ENCODE measurements at regions not wholly inside any gene's neighbourhood (a gene's known extent, or its start where the extent isn't known, plus 50 kb on each side); places are given as distances from the start of the nearest gene placed in this dataset.

DNA sequence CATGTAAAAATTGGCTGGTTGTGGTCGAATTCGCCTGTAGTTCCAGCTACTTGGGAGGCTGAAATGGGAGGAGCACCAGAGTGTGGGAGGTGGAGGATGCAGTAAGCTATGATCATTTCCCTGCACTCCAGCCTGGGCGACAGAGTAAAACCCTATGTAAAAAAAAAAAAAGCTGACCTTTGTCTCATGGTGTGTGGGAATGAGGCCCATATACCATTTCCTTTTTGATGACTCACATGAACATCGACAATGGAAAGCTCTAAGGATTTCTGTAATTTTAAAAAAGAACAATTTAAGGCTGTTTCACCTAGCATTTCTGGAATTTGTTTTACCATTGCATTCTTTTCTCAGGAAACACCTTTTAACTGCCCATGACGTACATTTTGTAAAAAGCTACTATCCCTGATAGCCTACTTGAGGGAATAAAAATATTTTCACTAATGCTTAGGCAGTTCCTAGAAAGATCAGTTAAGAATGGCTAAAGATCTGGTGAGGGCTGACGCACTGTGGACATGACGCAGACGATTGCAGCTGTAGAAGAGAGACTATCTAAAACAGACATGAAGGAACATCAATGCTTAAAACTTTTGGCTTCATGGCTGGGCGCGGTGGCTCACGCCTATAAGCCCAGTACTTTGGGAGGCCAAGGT is 400.6 kb upstream of the IGFBP3 start:
- Histone ChIP-seq H3K27ac (no peak overlapping the region), H4K20me1 (ENCODE audit: insufficient read depth) (no peaks in the 10 kb centered on the region), H3K27me3 (replicated peaks; ENCODE audit: insufficient read depth) (no peaks in the 10 kb centered on the region), H3K4me1 (ENCODE audit: insufficient read depth) (peaks cover 5% of the 10 kb centered on the region), H3K9ac (no peak overlapping the region), H3F3A (ENCODE audit: insufficient read depth) (no peaks in the 10 kb centered on the region), H3K36me3 (ENCODE audit: low read depth) (no peaks in the 10 kb centered on the region), H3K9me3 (ENCODE audit: low read depth) (no peaks in the 10 kb centered on the region), H3K79me2 (ENCODE audit: insufficient read depth) (no peaks in the 10 kb centered on the region), H3K4me3 (no peak overlapping the region), H2AFZ (no peak overlapping the region), H3K4me2 (ENCODE audit: unreplicated experiment) (no peak overlapping the region), H3K9me2 (ENCODE audit: insufficient read depth) (no peaks in the 10 kb centered on the region)
- TF ChIP-seq EZH2phosphoT487 (IDR thresholded peaks at IDR 0.05; ENCODE audit: insufficient read depth, low read depth) (no peak), EZH2 (IDR thresholded peaks at IDR 0.05; ENCODE audit: insufficient read depth, poor library complexity, severe bottlenecking) (no peak)
- DNase-seq: peak; percentile 27
- 77 to 81% methylated on average over 11 of the region's 11 CpGs for WGBS, 2 experiments (ENCODE audit: low coverage in 1 of 2, low lambda C conversion rate in 2 of 2, missing lambda C conversion rate in 2 of 2)
- in situ Hi-C loops (cut with MboI): no loop called here

DNA sequence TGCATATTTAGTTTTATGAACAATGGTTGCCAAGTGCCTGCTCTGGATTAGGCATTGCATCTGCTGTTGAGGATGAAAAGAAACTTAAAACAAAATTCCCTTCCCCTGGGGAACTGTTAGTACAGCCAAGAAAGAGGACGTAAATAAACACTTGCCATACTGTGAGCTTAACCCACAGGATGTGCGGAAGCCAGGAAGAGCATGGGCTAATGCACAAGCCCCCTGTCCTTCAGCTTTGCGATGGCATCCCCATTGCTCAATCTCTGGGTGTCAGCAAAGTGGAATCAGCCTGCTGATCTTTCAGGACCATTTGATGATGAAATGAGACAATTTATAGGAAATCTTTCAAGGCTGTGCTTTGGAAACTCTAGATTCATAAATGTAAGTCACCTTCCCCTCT is 399.9 kb upstream of the IGFBP3 start:
- Histone ChIP-seq H3K9me3 (ENCODE audit: low read depth) (no peaks in the 10 kb centered on the region), H3F3A (ENCODE audit: insufficient read depth) (peaks cover 5% of the 10 kb centered on the region), H3K4me2 (ENCODE audit: unreplicated experiment) (no peak overlapping the region), H3K79me2 (ENCODE audit: insufficient read depth) (no peaks in the 10 kb centered on the region), H3K9me2 (ENCODE audit: insufficient read depth) (no peaks in the 10 kb centered on the region), H3K4me1 (ENCODE audit: insufficient read depth) (peaks cover 12% of the 10 kb centered on the region), H3K4me3 (no peak overlapping the region), H3K27ac (no peak overlapping the region), H2AFZ (no peak overlapping the region), H3K9ac (no peak overlapping the region), H3K36me3 (ENCODE audit: low read depth) (no peaks in the 10 kb centered on the region), H3K27me3 (replicated peaks; ENCODE audit: insufficient read depth) (no peaks in the 10 kb centered on the region), H4K20me1 (ENCODE audit: insufficient read depth) (no peaks in the 10 kb centered on the region)
- in situ Hi-C loops (cut with MboI): no loop called here
- WGBS, 2 experiments (ENCODE audit: low coverage in 1 of 2, low lambda C conversion rate in 2 of 2, missing lambda C conversion rate in 2 of 2): 50 to 52% methylated on average over 3 of the region's 3 CpGs
- no peak for DNase-seq
- TF ChIP-seq EZH2 (IDR thresholded peaks at IDR 0.05; ENCODE audit: insufficient read depth, poor library complexity, severe bottlenecking): no peak
- no peak for TF ChIP-seq EZH2phosphoT487 (IDR thresholded peaks at IDR 0.05; ENCODE audit: insufficient read depth, low read depth)

GRCh38 chr7:46319841-46320240 is 398.8 kb upstream of the IGFBP3 start:
- Histone ChIP-seq H3F3A (ENCODE audit: insufficient read depth) (peaks cover 16% of the 10 kb centered on the region), H3K9me3 (ENCODE audit: low read depth) (no peaks in the 10 kb centered on the region), H2AFZ (no peak overlapping the region), H3K4me2 (ENCODE audit: unreplicated experiment) (no peak overlapping the region), H3K27ac (no peak overlapping the region), H3K9me2 (ENCODE audit: insufficient read depth) (no peaks in the 10 kb centered on the region), H3K79me2 (ENCODE audit: insufficient read depth) (no peaks in the 10 kb centered on the region), H3K9ac (no peak overlapping the region), H4K20me1 (ENCODE audit: insufficient read depth) (no peaks in the 10 kb centered on the region), H3K4me1 (ENCODE audit: insufficient read depth) (peaks cover 21% of the 10 kb centered on the region), H3K27me3 (replicated peaks; ENCODE audit: insufficient read depth) (no peaks in the 10 kb centered on the region), H3K36me3 (ENCODE audit: low read depth) (no peaks in the 10 kb centered on the region), H3K4me3 (no peak overlapping the region)
- 83% methylated on average over 3 of the region's 3 CpGs for WGBS, 2 experiments (ENCODE audit: low coverage in 1 of 2, low lambda C conversion rate in 2 of 2, missing lambda C conversion rate in 2 of 2)
- TF ChIP-seq EZH2phosphoT487 (IDR thresholded peaks at IDR 0.05; ENCODE audit: insufficient read depth, low read depth) (no peak), EZH2 (IDR thresholded peaks at IDR 0.05; ENCODE audit: insufficient read depth, poor library complexity, severe bottlenecking) (no peak)
- in situ Hi-C loops (cut with MboI): no loop called here
- DNase-seq: no peak

- Histone ChIP-seq H3F3A (ENCODE audit: insufficient read depth) (peaks cover 16% of the 10 kb centered on the region), H3K9me2 (ENCODE audit: insufficient read depth) (no peaks in the 10 kb centered on the region), H3K9ac (no peak overlapping the region), H3K4me2 (ENCODE audit: unreplicated experiment) (no peak overlapping the region), H3K79me2 (ENCODE audit: insufficient read depth) (no peaks in the 10 kb centered on the region), H3K4me3 (no peak overlapping the region), H3K4me1 (ENCODE audit: insufficient read depth) (peaks cover 21% of the 10 kb centered on the region), H3K36me3 (ENCODE audit: low read depth) (no peaks in the 10 kb centered on the region), H3K27me3 (replicated peaks; ENCODE audit: insufficient read depth) (no peaks in the 10 kb centered on the region), H2AFZ (no peak overlapping the region), H4K20me1 (ENCODE audit: insufficient read depth) (no peaks in the 10 kb centered on the region), H3K27ac (no peak overlapping the region), H3K9me3 (ENCODE audit: low read depth) (no peaks in the 10 kb centered on the region)
- TF ChIP-seq EZH2phosphoT487 (IDR thresholded peaks at IDR 0.05; ENCODE audit: insufficient read depth, low read depth) (no peak), EZH2 (IDR thresholded peaks at IDR 0.05; ENCODE audit: insufficient read depth, poor library complexity, severe bottlenecking) (no peak)
- 89 to 93% methylated on average over 3 of the region's 3 CpGs for WGBS, 2 experiments (ENCODE audit: low coverage in 1 of 2, low lambda C conversion rate in 2 of 2, missing lambda C conversion rate in 2 of 2)
- in situ Hi-C loops (cut with MboI): no loop called here
- no peak for DNase-seq
Observed at GRCh38 chr7:46318276-46318675, 397.2 kb upstream of the IGFBP3 start.

Measured in GM23248 (cell line).